ENCODE measurements at regions not wholly inside any gene's neighbourhood (a gene's known extent, or its start where the extent isn't known, plus 50 kb on each side); places are given as distances from the start of the nearest gene placed in this dataset.
"Not testable (repeated sequence)": the region's sequence is repeated elsewhere in the genome, so short reads cannot be mapped to it uniquely, and the experiment has no call there.

DNA sequence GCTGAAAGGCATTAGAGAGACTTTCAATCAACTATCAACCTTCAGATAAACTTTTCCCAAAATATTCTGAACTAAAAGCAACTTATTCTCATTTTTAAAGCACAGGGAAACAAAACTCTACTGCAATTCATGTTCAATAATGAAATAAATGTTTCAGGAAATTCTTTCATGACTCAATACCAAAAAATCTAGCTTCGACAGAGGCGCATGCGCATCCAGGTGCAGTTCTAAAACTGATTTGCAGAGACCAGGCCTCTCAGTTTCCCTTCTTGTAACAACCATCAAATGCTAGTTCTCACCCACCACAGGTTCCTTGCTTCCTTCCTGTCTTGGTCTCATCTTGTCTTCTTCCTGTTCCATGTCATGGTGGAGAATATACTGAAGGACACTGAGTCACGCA lies 55.3 kb upstream of the NRBF2 start:
- no peak overlapping the region for H2AFZ ChIP-seq (ENCODE audit: low read depth, low read length)
- H3K4me3 ChIP-seq (ENCODE audit: low read length), result no peak overlapping the region
- H3K9me3 ChIP-seq (ENCODE audit: low read length), result no peaks in the 10 kb centered on the region
- H3K4me1 ChIP-seq (ENCODE audit: insufficient read depth, low read length), result no peaks in the 10 kb centered on the region
- H3K27me3 ChIP-seq (ENCODE audit: insufficient read depth, low read length), result no peaks in the 10 kb centered on the region
- no peaks in the 10 kb centered on the region for H3K36me3 ChIP-seq (ENCODE audit: insufficient read depth, low read length)

DNA sequence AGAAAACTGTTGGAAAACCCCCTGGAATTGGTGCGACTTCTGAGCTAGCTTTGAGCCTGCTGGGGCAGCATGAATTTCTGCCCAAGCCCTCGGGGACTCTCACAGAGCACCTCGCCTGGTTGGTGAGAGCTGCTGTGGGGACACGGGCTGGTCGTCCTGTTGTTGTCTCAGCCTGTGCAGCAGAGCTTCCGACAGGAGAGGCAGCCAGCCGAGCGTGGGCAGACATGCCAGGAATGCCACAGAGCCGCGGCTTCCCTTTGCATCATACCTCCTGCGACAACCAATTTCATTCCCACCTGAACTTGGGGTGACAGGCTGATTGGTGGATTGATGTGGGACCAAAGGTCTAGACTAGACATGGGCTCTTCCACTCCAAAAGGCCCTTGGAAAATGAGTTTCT lies 60.2 kb upstream of the NRBF2 start:
- Histone ChIP-seq H3K27me3 (ENCODE audit: insufficient read depth, low read length) (no peaks in the 10 kb centered on the region), H3K4me1 (ENCODE audit: insufficient read depth, low read length) (no peaks in the 10 kb centered on the region), H3K36me3 (ENCODE audit: insufficient read depth, low read length) (no peaks in the 10 kb centered on the region), H2AFZ (ENCODE audit: low read depth, low read length) (no peak overlapping the region), H3K9me3 (ENCODE audit: low read length) (no peaks in the 10 kb centered on the region), H3K4me3 (ENCODE audit: low read length) (no peak overlapping the region)

DNA sequence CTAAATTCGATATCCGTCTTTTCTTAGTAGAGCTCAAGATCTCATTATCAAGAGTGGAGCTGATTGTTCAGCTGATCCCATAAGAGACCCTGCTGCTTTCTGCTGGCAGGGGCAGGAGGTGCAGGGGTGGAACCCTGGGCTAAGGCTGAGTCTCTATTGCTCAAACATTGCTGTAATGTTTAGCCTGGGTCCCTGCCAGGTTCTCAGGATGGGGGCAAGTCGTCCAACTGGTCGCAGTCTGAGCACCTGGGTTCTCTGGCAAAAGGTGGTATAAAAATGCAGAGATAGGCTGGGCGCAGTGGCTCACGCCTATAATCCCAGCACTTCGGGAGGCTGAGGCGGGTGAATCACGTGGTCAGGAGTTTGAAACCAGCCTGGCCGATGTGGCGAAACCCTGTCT lies 62.0 kb upstream of the NRBF2 start:
- Histone ChIP-seq H3K4me3 (ENCODE audit: low read length) (no peak overlapping the region), H3K4me1 (ENCODE audit: insufficient read depth, low read length) (no peaks in the 10 kb centered on the region), H3K9me3 (ENCODE audit: low read length) (no peaks in the 10 kb centered on the region), H3K27me3 (ENCODE audit: insufficient read depth, low read length) (no peaks in the 10 kb centered on the region), H3K36me3 (ENCODE audit: insufficient read depth, low read length) (no peaks in the 10 kb centered on the region), H2AFZ (ENCODE audit: low read depth, low read length) (no peak overlapping the region)

DNA sequence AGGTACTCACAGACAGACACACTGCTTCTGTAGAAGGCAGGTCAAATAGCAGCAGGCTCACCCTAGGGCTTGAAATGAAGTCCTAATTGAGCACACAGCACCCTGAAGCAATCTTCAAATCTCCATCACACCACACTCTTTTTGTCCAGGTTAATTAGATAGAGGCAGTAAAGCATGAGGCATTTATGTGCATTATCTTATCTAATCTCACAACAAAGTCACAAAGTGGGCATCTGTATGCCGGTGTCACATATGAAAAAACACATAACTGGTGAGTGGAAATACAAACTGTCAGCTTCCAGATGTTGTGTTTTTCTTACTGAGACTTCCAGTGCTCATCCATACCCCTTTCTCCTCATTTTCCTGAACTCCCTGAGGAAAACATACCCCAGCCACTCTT lies 63.8 kb upstream of the NRBF2 start:
- Histone ChIP-seq H3K4me1 (ENCODE audit: insufficient read depth, low read length) (peaks cover 6% of the 10 kb centered on the region), H3K36me3 (ENCODE audit: insufficient read depth, low read length) (no peaks in the 10 kb centered on the region), H3K9me3 (ENCODE audit: low read length) (no peaks in the 10 kb centered on the region), H2AFZ (ENCODE audit: low read depth, low read length) (no peak overlapping the region), H3K4me3 (ENCODE audit: low read length) (no peak overlapping the region), H3K27me3 (ENCODE audit: insufficient read depth, low read length) (no peaks in the 10 kb centered on the region)

DNA sequence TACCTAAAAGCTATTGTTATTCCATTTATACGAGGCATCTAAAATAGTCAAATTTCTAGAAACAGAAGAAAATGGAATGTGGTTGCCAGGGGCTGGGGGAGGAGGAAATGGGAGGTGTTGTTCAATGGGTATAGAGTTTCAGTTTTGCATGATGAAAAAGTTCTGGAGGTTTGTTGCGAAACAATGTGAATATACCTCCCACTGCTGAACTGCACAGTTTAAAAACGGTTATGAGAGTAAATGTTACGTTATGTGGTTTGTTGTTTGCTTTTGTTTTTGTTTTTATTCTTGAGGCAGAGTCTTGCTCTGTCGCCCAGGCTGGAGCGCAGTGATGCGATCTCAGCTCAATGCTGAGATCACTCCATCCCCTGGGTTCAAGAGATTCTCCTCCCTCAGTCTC lies 64.9 kb upstream of the NRBF2 start:
- Histone ChIP-seq H3K4me3 (ENCODE audit: low read length) (no peak overlapping the region), H3K4me1 (ENCODE audit: insufficient read depth, low read length) (peaks cover 6% of the 10 kb centered on the region), H3K36me3 (ENCODE audit: insufficient read depth, low read length) (no peaks in the 10 kb centered on the region), H3K9me3 (ENCODE audit: low read length) (no peaks in the 10 kb centered on the region), H2AFZ (ENCODE audit: low read depth, low read length) (no peak overlapping the region), H3K27me3 (ENCODE audit: insufficient read depth, low read length) (no peaks in the 10 kb centered on the region)

DNA sequence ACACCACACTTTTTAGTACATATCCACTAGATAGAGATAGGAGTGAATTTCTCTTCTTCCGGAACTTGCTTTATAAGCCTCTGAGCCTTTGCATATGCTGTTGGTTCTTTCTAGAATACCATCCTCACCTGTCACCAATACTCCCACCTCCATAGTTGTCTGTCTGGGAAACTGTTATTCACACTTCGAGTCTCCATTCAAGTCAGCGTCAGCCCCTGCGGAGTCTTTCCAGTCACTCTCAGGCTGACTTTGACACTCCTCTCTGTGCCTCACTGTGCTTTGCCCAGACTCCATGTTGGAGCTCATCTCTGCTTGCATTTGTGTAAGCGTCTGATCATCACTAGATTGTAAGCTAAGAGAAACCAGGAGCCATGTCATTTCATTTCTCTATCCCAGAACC lies 66.5 kb upstream of the NRBF2 start:
- Histone ChIP-seq H2AFZ (ENCODE audit: low read depth, low read length) (no peak overlapping the region), H3K36me3 (ENCODE audit: insufficient read depth, low read length) (no peaks in the 10 kb centered on the region), H3K4me3 (ENCODE audit: low read length) (no peak overlapping the region), H3K4me1 (ENCODE audit: insufficient read depth, low read length) (peaks cover 6% of the 10 kb centered on the region), H3K27me3 (ENCODE audit: insufficient read depth, low read length) (no peaks in the 10 kb centered on the region), H3K9me3 (ENCODE audit: low read length) (no peaks in the 10 kb centered on the region)

DNA sequence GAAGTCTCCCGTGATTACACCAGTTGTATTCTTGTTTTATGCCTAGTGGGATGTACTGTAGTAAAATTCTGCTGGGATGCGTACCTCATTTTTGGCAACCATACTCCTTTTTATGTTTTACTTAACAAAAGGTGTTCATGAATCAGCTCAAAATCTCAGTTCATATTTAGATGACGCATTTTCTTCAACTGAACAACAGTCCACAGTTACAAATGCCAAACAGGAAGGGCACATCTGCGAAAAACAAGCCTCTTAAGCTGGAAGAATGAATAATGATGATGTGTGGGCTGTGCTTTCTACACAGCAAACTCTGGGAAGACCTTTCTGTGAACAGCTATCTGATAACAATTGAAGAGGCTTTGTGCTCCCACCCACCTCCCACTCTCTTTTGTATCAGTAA lies 68.4 kb upstream of the NRBF2 start:
- Histone ChIP-seq H3K9me3 (ENCODE audit: low read length) (no peaks in the 10 kb centered on the region), H3K4me3 (ENCODE audit: low read length) (no peak overlapping the region), H2AFZ (ENCODE audit: low read depth, low read length) (no peak overlapping the region), H3K27me3 (ENCODE audit: insufficient read depth, low read length) (no peaks in the 10 kb centered on the region), H3K4me1 (ENCODE audit: insufficient read depth, low read length) (peaks cover 6% of the 10 kb centered on the region), H3K36me3 (ENCODE audit: insufficient read depth, low read length) (no peaks in the 10 kb centered on the region)

DNA sequence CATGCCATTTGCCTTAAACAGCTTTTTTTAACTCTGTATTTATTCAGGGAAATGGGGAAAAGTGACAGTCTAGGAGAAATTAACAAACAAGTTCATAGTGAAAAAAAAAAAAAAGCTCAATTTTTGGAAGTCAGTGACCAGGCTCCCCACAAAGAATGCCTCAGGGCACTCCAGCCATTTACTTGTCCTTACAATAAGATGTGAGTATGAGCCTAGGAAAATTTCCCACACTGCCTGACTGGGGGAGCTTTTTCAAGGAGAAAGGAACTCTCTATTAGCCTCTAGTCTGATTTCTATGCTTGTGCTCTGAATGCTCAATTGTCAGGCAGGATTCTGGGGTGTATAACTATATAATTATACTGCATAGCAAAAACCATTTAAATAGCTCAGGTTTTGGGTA lies 74.9 kb upstream of the NRBF2 start:
- Histone ChIP-seq H2AFZ (ENCODE audit: low read depth, low read length) (no peak overlapping the region), H3K4me3 (ENCODE audit: low read length) (no peak overlapping the region), H3K9me3 (ENCODE audit: low read length) (no peaks in the 10 kb centered on the region), H3K4me1 (ENCODE audit: insufficient read depth, low read length) (no peaks in the 10 kb centered on the region), H3K36me3 (ENCODE audit: insufficient read depth, low read length) (no peaks in the 10 kb centered on the region), H3K27me3 (ENCODE audit: insufficient read depth, low read length) (no peaks in the 10 kb centered on the region)

DNA sequence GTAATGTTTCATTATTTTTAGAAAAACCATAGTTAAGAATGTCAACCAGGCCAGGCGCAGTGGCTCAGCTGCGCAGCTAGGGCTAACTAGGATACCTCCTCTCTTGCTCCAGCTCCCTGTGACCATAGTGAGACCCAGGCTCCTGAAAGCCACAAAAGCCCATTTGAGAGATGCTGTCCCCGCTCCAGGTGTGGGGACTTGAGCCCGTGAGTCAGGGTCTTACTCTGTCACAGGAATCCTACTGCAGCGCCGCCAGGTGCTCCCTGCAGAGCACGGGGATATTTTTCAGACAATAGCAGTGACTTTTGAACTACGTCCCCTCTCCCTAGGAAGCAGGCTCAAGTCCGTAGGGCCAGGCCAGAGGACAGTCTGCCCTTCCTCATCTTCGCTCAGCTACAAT lies 75.6 kb upstream of the NRBF2 start:
- no peaks in the 10 kb centered on the region for H3K4me1 ChIP-seq (ENCODE audit: insufficient read depth, low read length)
- no peaks in the 10 kb centered on the region for H3K36me3 ChIP-seq (ENCODE audit: insufficient read depth, low read length)
- no peaks in the 10 kb centered on the region for H3K9me3 ChIP-seq (ENCODE audit: low read length)
- no peak overlapping the region for H2AFZ ChIP-seq (ENCODE audit: low read depth, low read length)
- no peak overlapping the region for H3K4me3 ChIP-seq (ENCODE audit: low read length)
- no peaks in the 10 kb centered on the region for H3K27me3 ChIP-seq (ENCODE audit: insufficient read depth, low read length)

DNA sequence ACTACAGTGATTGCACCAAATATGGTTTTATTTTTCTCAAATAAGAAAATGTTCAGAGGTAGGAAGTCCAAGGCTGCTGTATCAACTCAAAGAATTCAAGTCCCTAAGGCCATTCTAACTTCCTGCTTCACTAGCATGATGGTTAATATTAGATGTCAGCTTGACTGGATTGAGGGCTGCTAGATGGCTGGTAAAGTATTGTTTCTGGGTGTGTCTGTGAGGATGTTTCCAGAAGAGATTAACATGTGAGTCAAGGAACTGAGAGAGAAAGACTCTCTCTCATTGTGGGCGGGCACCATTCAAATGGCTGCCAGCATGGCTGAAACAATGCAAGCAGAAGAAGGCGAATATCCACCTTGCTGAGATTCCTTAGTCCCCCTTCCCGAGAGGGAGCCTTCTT lies 77.4 kb upstream of the NRBF2 start:
- no peaks in the 10 kb centered on the region for H3K4me1 ChIP-seq (ENCODE audit: insufficient read depth, low read length)
- H3K4me3 ChIP-seq (ENCODE audit: low read length), result no peak overlapping the region
- H2AFZ ChIP-seq (ENCODE audit: low read depth, low read length), result no peak overlapping the region
- no peaks in the 10 kb centered on the region for H3K36me3 ChIP-seq (ENCODE audit: insufficient read depth, low read length)
- no peaks in the 10 kb centered on the region for H3K9me3 ChIP-seq (ENCODE audit: low read length)
- H3K27me3 ChIP-seq (ENCODE audit: insufficient read depth, low read length), result no peaks in the 10 kb centered on the region

DNA sequence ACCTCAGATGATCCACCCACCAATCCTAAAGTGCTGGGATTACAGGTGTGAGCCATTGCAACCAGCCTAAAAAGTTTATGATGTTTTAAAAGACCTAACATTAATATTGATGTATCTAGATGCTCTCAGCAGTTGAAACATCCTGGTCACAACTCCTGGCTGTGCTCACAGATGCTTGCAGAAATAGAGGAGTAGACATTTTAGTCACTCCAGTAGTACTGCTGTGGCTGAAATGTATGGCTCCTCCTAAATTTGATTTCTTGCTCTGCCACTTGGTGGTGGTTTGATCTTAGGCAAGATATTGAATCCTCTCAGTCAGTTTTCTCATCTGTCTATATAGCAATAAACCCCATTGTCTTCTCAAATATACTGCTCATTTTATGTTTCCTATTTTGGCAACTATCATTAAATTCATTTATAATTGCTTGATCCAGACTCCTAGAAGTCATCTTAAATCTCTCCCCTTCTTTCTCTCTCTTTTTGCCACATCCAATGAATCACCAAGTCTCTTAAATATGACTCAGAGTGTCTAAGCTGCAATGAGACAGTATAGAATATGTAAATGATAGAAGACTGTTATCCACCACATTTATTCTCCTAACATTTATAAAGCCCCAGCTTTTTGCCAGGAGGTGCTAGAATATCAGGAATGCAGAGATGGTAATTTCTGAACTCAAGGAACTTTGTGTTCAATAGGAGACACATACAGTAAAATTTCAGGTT lies 78.1 kb upstream of the NRBF2 start:
- no peaks in the 10 kb centered on the region for H3K36me3 ChIP-seq (ENCODE audit: insufficient read depth, low read length)
- no peak overlapping the region for H3K4me3 ChIP-seq (ENCODE audit: low read length)
- no peaks in the 10 kb centered on the region for H3K27me3 ChIP-seq (ENCODE audit: insufficient read depth, low read length)
- H3K4me1 ChIP-seq (ENCODE audit: insufficient read depth, low read length), result no peaks in the 10 kb centered on the region
- no peaks in the 10 kb centered on the region for H3K9me3 ChIP-seq (ENCODE audit: low read length)
- H2AFZ ChIP-seq (ENCODE audit: low read depth, low read length), result no peak overlapping the region

DNA sequence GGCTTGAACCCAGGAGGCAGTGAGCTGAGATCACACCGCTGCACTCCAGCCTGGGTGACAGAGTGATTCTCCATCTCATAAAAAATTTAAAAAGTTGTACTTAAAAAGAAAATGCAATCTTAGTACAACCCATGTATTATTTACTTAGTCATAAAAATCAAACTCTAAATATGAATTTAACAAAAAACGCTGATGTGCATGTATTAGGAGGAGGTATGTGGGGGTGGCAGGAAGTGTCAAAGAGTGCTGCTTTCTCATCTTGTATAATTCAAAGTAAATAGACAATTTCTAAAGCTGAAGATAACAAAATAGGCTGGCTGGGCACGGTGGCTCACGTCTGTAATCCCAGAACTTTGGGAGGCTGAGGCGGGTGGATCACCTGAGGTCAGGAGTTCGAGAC lies 81.0 kb upstream of the NRBF2 start:
- Histone ChIP-seq H3K9me3 (ENCODE audit: low read length) (no peaks in the 10 kb centered on the region), H3K36me3 (ENCODE audit: insufficient read depth, low read length) (no peaks in the 10 kb centered on the region), H3K4me1 (ENCODE audit: insufficient read depth, low read length) (no peaks in the 10 kb centered on the region), H3K27me3 (ENCODE audit: insufficient read depth, low read length) (no peaks in the 10 kb centered on the region), H2AFZ (ENCODE audit: low read depth, low read length) (no peak overlapping the region), H3K4me3 (ENCODE audit: low read length) (no peak overlapping the region)

DNA sequence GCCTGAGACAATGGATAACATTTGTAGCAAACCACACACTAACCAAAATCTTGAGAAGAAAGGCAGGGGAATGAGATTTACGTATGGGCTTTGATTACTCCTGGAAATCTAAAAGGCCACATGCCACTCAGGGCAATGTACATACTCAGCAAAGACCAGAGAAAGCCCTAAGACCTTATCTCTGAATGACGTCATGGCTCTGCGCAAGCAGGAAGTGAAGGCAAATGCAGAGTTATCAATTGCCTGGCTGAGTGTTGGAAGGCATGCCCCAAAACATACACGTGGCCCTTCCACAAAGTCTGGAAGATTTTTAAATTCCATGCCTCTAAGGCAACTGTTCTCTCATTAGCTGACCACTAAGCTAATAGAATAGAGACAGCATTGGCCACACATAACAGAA lies 90.9 kb upstream of the NRBF2 start:
- H3K36me3 ChIP-seq (ENCODE audit: insufficient read depth, low read length), result no peaks in the 10 kb centered on the region
- H3K9me3 ChIP-seq (ENCODE audit: low read length), result no peaks in the 10 kb centered on the region
- H3K4me1 ChIP-seq (ENCODE audit: insufficient read depth, low read length), result no peaks in the 10 kb centered on the region
- H3K27me3 ChIP-seq (ENCODE audit: insufficient read depth, low read length), result no peaks in the 10 kb centered on the region
- no peak overlapping the region for H3K4me3 ChIP-seq (ENCODE audit: low read length)
- H2AFZ ChIP-seq (ENCODE audit: low read depth, low read length), result no peak overlapping the region

DNA sequence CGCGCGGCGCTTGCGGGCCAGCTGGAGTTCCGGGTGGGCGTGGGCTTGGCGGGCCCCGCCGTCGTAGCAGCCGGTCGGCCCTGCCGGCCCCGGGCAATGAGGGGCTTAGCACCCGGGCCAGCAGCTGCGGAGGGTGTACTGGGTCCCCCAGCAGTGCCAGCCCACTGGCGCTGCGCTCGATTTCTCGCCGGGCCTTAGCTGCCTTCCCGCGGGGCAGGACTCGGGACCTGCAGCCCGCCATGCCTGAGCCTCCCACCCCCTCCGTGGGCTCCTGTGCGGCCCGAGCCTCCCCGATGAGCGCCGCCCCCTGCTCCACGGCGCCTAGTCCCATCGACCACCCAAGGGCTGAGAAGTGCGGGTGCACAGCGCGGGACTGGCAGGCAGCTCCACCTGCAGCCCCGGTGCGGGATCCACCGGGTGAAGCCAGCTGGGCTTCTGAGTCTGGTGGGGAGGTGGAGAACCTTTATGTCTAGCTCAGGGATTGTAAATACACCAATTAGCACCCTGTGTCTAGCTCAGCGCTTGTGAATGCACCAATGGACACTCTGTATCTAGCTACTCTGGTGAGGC lies 99.4 kb upstream of the NRBF2 start:
- not testable (repeated sequence) for H2AFZ ChIP-seq (ENCODE audit: low read depth, low read length)

More for the DNA sequence above, 99.4 kb upstream of the NRBF2 start:
- not testable (repeated sequence) for H3K36me3 ChIP-seq (ENCODE audit: insufficient read depth, low read length); H3K4me3 ChIP-seq (ENCODE audit: low read length); H3K27me3 ChIP-seq (ENCODE audit: insufficient read depth, low read length); H3K9me3 ChIP-seq (ENCODE audit: low read length); H3K4me1 ChIP-seq (ENCODE audit: insufficient read depth, low read length)
